WERI-Rb-1 (cell line): ENCODE measurements at regions not wholly inside any gene's neighbourhood (a gene's known extent, or its start where the extent isn't known, plus 50 kb on each side); places are given as distances from the start of the nearest gene placed in this dataset.

Experiments used
- DNase-seq: peaks from one replicate; pipeline ENCODE4 v3.0.0-alpha.2; 2020
- H3K27ac ChIP-seq: fragments of 250-450 bp; sonication (Bioruptor Pico); 2 replicates; pipeline ENCODE4 v1.5.1; 2020; ENCODE audit warnings: mild to moderate bottlenecking, moderate library complexity
- H3K27me3 ChIP-seq: fragments of 250-450 bp; sonication (Bioruptor Pico); 2 replicates; pipeline ENCODE4 v1.5.1; 2021; ENCODE audit warnings: mild to moderate bottlenecking, low read depth, moderate library complexity; ENCODE audit not compliant: insufficient read depth, severe bottlenecking
- H3K36me3 ChIP-seq: fragments of 250-450 bp; sonication (Bioruptor Pico); 2 replicates; pipeline ENCODE4 v1.5.1; 2020; ENCODE audit warnings: mild to moderate bottlenecking, moderate library complexity
- H3K4me3 ChIP-seq: 2 replicates; pipeline ENCODE4 v1.5.1; 2011; ENCODE audit warnings: low read depth, mild to moderate bottlenecking, control low read depth, low read length
- H3K9me3 ChIP-seq: fragments of 250-450 bp; sonication (Bioruptor Pico); 2 replicates; pipeline ENCODE4 v1.5.1; 2021; ENCODE audit warnings: mild to moderate bottlenecking, moderate library complexity; ENCODE audit not compliant: severe bottlenecking
- CTCF ChIP-seq: IDR thresholded peaks from 2 replicates; pipeline ENCODE4 v1.5.1; 2011; ENCODE audit warnings: low read depth, mild to moderate bottlenecking, control low read depth, inconsistent platforms, low read length

- no peak for TF ChIP-seq CTCF
- Histone ChIP-seq H3K4me3 (no peak overlapping the region), H3K36me3 (no peaks in the 10 kb centered on the region), H3K9me3 (no peaks in the 10 kb centered on the region), H3K27ac (no peak overlapping the region), H3K27me3 (no peaks in the 10 kb centered on the region)
- no peak for DNase-seq
These were observed 109.4 kb upstream of the ARMC2 start for GRCh38 chr6:108738684-108739416.

GRCh38 chr6:108739496-108740330 lies 108.5 kb upstream of the ARMC2 start:
- H3K36me3 ChIP-seq: no peaks in the 10 kb centered on the region
- H3K27me3 ChIP-seq: no peaks in the 10 kb centered on the region
- H3K27ac ChIP-seq: no peak overlapping the region
- TF ChIP-seq CTCF: no peak
- no peak for DNase-seq
- H3K9me3 ChIP-seq: no peaks in the 10 kb centered on the region
- H3K4me3 ChIP-seq: no peak overlapping the region

- Histone ChIP-seq H3K9me3 (no peaks in the 10 kb centered on the region), H3K27ac (no peak overlapping the region), H3K4me3 (no peak overlapping the region), H3K36me3 (no peaks in the 10 kb centered on the region), H3K27me3 (no peaks in the 10 kb centered on the region)
- no peak for DNase-seq
- TF ChIP-seq CTCF: no peak
These were observed 106.8 kb upstream of the ARMC2 start for GRCh38 chr6:108741331-108741989.

GRCh38 chr6:108742041-108742440 lies 106.2 kb upstream of the ARMC2 start:
- Histone ChIP-seq H3K36me3 (no peaks in the 10 kb centered on the region), H3K27ac (no peak overlapping the region), H3K4me3 (no peak overlapping the region), H3K27me3 (no peaks in the 10 kb centered on the region), H3K9me3 (no peaks in the 10 kb centered on the region)
- DNase-seq: no peak
- TF ChIP-seq CTCF: no peak

- no peak overlapping the region for H3K4me3 ChIP-seq
- H3K9me3 ChIP-seq: no peaks in the 10 kb centered on the region
- H3K27ac ChIP-seq: no peak overlapping the region
- H3K27me3 ChIP-seq: no peaks in the 10 kb centered on the region
- TF ChIP-seq CTCF: no peak
- no peak for DNase-seq
- no peaks in the 10 kb centered on the region for H3K36me3 ChIP-seq
These were observed 103.8 kb upstream of the ARMC2 start for GRCh38 chr6:108744244-108744972.
